Neural progenitor cell (in vitro differentiated cells): ENCODE measurements at regions not wholly inside any gene's neighbourhood (a gene's known extent, or its start where the extent isn't known, plus 50 kb on each side); places are given as distances from the start of the nearest gene placed in this dataset.

Experiments used
- DNase-seq: peaks from one replicate; pipeline ENCODE4 v3.0.0-alpha.2; 2016; ENCODE audit warnings: low spot score
- H2AFZ ChIP-seq: fragments of 200-600 bp; sonication (generic); replicated peaks from 2 replicates; pipeline ENCODE4 v1.6.1; 2016; ENCODE audit warnings: antibody characterized with exemption
- H3F3A ChIP-seq: fragments of 200-600 bp; sonication (generic); 2 replicates; pipeline ENCODE4 v1.6.1; 2016; ENCODE audit warnings: antibody characterized with exemption, low read depth
- H3K27ac ChIP-seq: fragments of 200-600 bp; sonication (generic); 2 replicates; pipeline ENCODE4 v1.5.1; 2016; ENCODE audit warnings: mild to moderate bottlenecking
- H3K27me3 ChIP-seq: fragments of 200-600 bp; sonication (generic); 2 replicates; pipeline ENCODE4 v1.6.1; 2016; ENCODE audit warnings: mild to moderate bottlenecking, moderate library complexity
- H3K36me3 ChIP-seq: fragments of 200-600 bp; sonication (generic); 2 replicates; pipeline ENCODE4 v1.5.1; 2016
- H3K4me1 ChIP-seq: fragments of 200-600 bp; sonication (generic); 2 replicates; pipeline ENCODE4 v1.6.1; 2016; ENCODE audit warnings: mixed run types
- H3K4me2 ChIP-seq: fragments of 200-600 bp; sonication (generic); 2 replicates; pipeline ENCODE4 v1.6.1; 2016
- H3K4me3 ChIP-seq: fragments of 200-600 bp; sonication (generic); 2 replicates; pipeline ENCODE4 v1.5.1; 2016
- H3K79me2 ChIP-seq: fragments of 200-600 bp; sonication (generic); 2 replicates; pipeline ENCODE4 v1.6.1; 2016; ENCODE audit warnings: low read depth
- H3K9ac ChIP-seq: fragments of 200-600 bp; sonication (generic); 2 replicates; pipeline ENCODE4 v1.6.1; 2016
- H3K9me3 ChIP-seq: fragments of 200-600 bp; sonication (generic); 2 replicates; pipeline ENCODE4 v1.5.1; 2016; ENCODE audit warnings: low read depth
- H4K20me1 ChIP-seq: fragments of 200-600 bp; sonication (generic); 2 replicates; pipeline ENCODE4 v1.6.1; 2016; ENCODE audit warnings: low read depth
- H3K27ac Mint-ChIP-seq: 3 replicates; pipeline ENCODE4 v1.8.0; 2021; ENCODE audit warnings: mixed read lengths
- H3K27me3 Mint-ChIP-seq: 2 replicates; pipeline ENCODE4 v1.8.0; 2022; ENCODE audit warnings: low read depth, mild to moderate bottlenecking, inconsistent platforms, moderate library complexity, mixed read lengths; ENCODE audit not compliant: insufficient read depth
- H3K36me3 Mint-ChIP-seq: 3 replicates; pipeline ENCODE4 v1.8.0; 2021; ENCODE audit warnings: mixed read lengths
- H3K4me1 Mint-ChIP-seq: 3 replicates; pipeline ENCODE4 v1.8.0; 2021; ENCODE audit warnings: mixed read lengths
- H3K4me3 Mint-ChIP-seq: 3 replicates; pipeline ENCODE4 v1.8.0; 2021; ENCODE audit warnings: mild to moderate bottlenecking, moderate library complexity, mixed read lengths
- H3K9me3 Mint-ChIP-seq: 3 replicates; pipeline ENCODE4 v1.8.0; 2020; ENCODE audit warnings: mixed read lengths
- EZH2 ChIP-seq: fragments of 200-600 bp; sonication (generic); IDR thresholded peaks from 2 replicates; pipeline ENCODE4 v1.6.1; 2017; ENCODE audit warnings: antibody characterized with exemption, mild to moderate bottlenecking, moderate library complexity
- EZH2phosphoT487 ChIP-seq: fragments of 200-600 bp; sonication (generic); IDR thresholded peaks from 2 replicates; pipeline ENCODE4 v1.6.1; 2017; ENCODE audit warnings: antibody characterized with exemption
- TF ChIP-seq, protein P1 (sequence below): fragments of 200-600 bp; sonication (generic); IDR thresholded peaks from 2 replicates; pipeline ENCODE4 v1.5.1; 2017; ENCODE audit warnings: antibody characterized with exemption, mild to moderate bottlenecking

DNA sequence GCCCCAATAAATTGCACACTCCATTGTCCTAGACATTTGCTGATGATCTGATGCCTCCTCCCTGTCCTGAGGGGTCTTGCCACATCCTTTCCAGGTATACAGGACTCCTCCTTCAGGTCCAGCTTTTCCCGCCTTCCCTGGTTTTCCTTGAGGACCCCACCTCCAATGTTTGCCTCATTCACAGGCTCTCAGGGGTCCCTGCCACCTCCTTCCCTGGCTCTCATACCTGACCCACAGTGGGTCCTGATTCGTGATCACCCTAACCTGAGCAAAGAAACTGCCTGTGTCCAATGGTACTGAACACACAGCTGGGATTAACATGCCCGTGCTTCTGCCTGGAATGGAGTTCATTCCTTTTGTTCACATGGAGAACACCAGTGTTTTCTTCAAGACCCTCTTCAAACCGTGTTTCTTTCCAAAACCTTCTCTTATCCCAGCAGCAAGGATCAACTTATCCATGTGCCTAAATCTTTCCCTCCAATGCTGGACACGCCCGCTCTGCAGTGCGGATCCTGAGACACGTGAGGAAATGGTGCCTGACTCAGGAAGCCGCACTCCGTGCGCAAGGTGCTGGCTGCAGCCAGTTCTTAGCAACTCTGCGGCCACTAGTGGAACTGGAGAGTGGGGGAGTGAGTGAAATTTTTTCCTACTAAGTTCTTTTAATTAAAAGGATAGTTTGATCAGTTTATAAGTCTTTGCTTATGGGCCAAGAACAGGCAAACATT, 354.6 kb upstream of the SHH start:
- H3F3A ChIP-seq: no peaks in the 10 kb centered on the region
- H4K20me1 ChIP-seq: no peaks in the 10 kb centered on the region
- Mint-ChIP-seq H3K4me3 (no peak overlapping the region), H3K27ac (no peak overlapping the region), H3K36me3 (no peaks in the 10 kb centered on the region), H3K27me3 (peaks cover 5% of the 10 kb centered on the region), H3K9me3 (no peaks in the 10 kb centered on the region), H3K4me1 (no peaks in the 10 kb centered on the region)
- H3K79me2 ChIP-seq: no peaks in the 10 kb centered on the region
- no peak overlapping the region for H2AFZ ChIP-seq
- no peaks in the 10 kb centered on the region for H3K36me3 ChIP-seq
- H3K9me3 ChIP-seq: no peaks in the 10 kb centered on the region
- no peak overlapping the region for H3K4me2 ChIP-seq
- no peak overlapping the region for H3K4me3 ChIP-seq
- H3K27ac ChIP-seq: no peak overlapping the region
- H3K9ac ChIP-seq: no peak overlapping the region
- H3K4me1 ChIP-seq: no peaks in the 10 kb centered on the region
- no peak for TF ChIP-seq EZH2phosphoT487
- TF ChIP-seq, protein P1, sequence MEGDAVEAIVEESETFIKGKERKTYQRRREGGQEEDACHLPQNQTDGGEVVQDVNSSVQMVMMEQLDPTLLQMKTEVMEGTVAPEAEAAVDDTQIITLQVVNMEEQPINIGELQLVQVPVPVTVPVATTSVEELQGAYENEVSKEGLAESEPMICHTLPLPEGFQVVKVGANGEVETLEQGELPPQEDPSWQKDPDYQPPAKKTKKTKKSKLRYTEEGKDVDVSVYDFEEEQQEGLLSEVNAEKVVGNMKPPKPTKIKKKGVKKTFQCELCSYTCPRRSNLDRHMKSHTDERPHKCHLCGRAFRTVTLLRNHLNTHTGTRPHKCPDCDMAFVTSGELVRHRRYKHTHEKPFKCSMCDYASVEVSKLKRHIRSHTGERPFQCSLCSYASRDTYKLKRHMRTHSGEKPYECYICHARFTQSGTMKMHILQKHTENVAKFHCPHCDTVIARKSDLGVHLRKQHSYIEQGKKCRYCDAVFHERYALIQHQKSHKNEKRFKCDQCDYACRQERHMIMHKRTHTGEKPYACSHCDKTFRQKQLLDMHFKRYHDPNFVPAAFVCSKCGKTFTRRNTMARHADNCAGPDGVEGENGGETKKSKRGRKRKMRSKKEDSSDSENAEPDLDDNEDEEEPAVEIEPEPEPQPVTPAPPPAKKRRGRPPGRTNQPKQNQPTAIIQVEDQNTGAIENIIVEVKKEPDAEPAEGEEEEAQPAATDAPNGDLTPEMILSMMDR: no peak
- no peak for TF ChIP-seq EZH2
- H3K27me3 ChIP-seq: no peaks in the 10 kb centered on the region
- no peak for DNase-seq

- H3K9me3 Mint-ChIP-seq: no peaks in the 10 kb centered on the region
- H3K27me3 Mint-ChIP-seq: peaks cover 12% of the 10 kb centered on the region
- peaks cover 4% of the 10 kb centered on the region for H3K4me1 Mint-ChIP-seq
- Histone ChIP-seq H3K9me3 (no peaks in the 10 kb centered on the region), H3K9ac (no peak overlapping the region), H2AFZ (no peak overlapping the region), H3K4me2 (no peak overlapping the region), H3K4me3 (no peak overlapping the region), H3K79me2 (no peaks in the 10 kb centered on the region), H3K27me3 (no peaks in the 10 kb centered on the region), H3F3A (no peaks in the 10 kb centered on the region), H4K20me1 (no peaks in the 10 kb centered on the region), H3K27ac (no peak overlapping the region), H3K4me1 (no peaks in the 10 kb centered on the region), H3K36me3 (no peaks in the 10 kb centered on the region)
- H3K36me3 Mint-ChIP-seq: no peaks in the 10 kb centered on the region
- H3K4me3 Mint-ChIP-seq: no peak overlapping the region
- DNase-seq: no peak
- no peak overlapping the region for H3K27ac Mint-ChIP-seq
- TF ChIP-seq EZH2 (no peak), EZH2phosphoT487 (no peak)
- TF ChIP-seq, protein P1: no peak
Observed at GRCh38 chr7:156163747-156164146, 351.5 kb upstream of the SHH start.

- no peak overlapping the region for H3K4me2 ChIP-seq
- Mint-ChIP-seq H3K4me1 (peaks cover 4% of the 10 kb centered on the region), H3K36me3 (no peaks in the 10 kb centered on the region), H3K27me3 (peaks cover 12% of the 10 kb centered on the region), H3K4me3 (no peak overlapping the region), H3K9me3 (no peaks in the 10 kb centered on the region), H3K27ac (no peak overlapping the region)
- no peaks in the 10 kb centered on the region for H3K4me1 ChIP-seq
- no peaks in the 10 kb centered on the region for H4K20me1 ChIP-seq
- H3K27me3 ChIP-seq: no peaks in the 10 kb centered on the region
- TF ChIP-seq EZH2: no peak
- TF ChIP-seq EZH2phosphoT487: no peak
- TF ChIP-seq, protein P1: no peak
- no peak for DNase-seq
- no peak overlapping the region for H3K27ac ChIP-seq
- no peaks in the 10 kb centered on the region for H3K36me3 ChIP-seq
- H3K4me3 ChIP-seq: no peak overlapping the region
- no peaks in the 10 kb centered on the region for H3K79me2 ChIP-seq
- H3K9ac ChIP-seq: no peak overlapping the region
- no peaks in the 10 kb centered on the region for H3K9me3 ChIP-seq
- H2AFZ ChIP-seq: no peak overlapping the region
- H3F3A ChIP-seq: no peaks in the 10 kb centered on the region
Observed at GRCh38 chr7:156162451-156162850, 350.2 kb upstream of the SHH start.
